NB4 (cell line): ENCODE measurements at regions not wholly inside any gene's neighbourhood (a gene's known extent, or its start where the extent isn't known, plus 50 kb on each side); places are given as distances from the start of the nearest gene placed in this dataset.

Source experiments
- MYC ChIP-seq: IDR thresholded peaks from 2 replicates; pipeline ENCODE4 v1.6.1; 2011; ENCODE audit warnings: low read depth, low read length
- POLR2A ChIP-seq: IDR thresholded peaks from 2 replicates; pipeline ENCODE4 v1.6.1; 2011; ENCODE audit warnings: mild to moderate bottlenecking; ENCODE audit not compliant: insufficient read length; ENCODE audit errors: extremely low read depth
- TF ChIP-seq, protein P1 (sequence below): IDR thresholded peaks from one replicate; pipeline ENCODE4 v1.5.1; 2012; ENCODE audit warnings: low read depth, low read length
- TF ChIP-seq, protein P2 (sequence below): IDR thresholded peaks from 2 replicates; pipeline ENCODE4 v1.6.1; 2011; ENCODE audit warnings: low read depth, low read length

DNA sequence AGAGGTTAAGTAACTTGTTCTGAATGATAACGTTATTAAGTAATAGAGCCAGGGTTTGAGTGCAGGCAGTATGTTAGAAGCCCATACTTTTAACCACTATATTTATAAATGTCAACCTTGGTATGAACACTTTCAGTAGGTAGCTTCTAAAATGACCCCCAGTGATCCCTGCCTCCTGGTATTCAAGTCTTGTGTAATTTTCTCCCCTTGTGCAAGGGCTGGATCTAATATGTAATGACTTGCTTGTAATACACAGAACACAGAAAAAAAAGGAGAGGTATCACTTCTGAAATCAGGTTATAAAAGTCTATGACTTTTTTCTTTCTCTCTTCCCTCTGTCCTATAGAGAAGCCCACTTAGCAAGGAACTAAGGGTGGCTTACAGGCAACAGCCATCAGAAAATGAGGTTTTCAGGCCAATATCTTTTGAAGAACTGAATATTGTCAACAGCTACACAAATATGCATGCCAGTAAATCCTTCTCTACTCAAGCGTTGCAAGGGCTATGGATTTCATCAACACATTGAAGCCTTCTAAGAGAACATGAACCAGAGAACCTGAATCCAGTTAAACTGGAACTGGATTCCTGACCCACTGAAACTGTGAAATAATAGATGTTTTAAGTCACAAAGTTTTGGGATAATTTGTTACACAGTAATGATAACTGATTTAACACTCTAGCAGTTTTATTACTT, 712.3 kb downstream of the METTL15 start:
- TF ChIP-seq POLR2A (no peak), MYC (no peak)
- TF ChIP-seq, protein P1, sequence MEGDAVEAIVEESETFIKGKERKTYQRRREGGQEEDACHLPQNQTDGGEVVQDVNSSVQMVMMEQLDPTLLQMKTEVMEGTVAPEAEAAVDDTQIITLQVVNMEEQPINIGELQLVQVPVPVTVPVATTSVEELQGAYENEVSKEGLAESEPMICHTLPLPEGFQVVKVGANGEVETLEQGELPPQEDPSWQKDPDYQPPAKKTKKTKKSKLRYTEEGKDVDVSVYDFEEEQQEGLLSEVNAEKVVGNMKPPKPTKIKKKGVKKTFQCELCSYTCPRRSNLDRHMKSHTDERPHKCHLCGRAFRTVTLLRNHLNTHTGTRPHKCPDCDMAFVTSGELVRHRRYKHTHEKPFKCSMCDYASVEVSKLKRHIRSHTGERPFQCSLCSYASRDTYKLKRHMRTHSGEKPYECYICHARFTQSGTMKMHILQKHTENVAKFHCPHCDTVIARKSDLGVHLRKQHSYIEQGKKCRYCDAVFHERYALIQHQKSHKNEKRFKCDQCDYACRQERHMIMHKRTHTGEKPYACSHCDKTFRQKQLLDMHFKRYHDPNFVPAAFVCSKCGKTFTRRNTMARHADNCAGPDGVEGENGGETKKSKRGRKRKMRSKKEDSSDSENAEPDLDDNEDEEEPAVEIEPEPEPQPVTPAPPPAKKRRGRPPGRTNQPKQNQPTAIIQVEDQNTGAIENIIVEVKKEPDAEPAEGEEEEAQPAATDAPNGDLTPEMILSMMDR, result no peak
- TF ChIP-seq, protein P2, sequence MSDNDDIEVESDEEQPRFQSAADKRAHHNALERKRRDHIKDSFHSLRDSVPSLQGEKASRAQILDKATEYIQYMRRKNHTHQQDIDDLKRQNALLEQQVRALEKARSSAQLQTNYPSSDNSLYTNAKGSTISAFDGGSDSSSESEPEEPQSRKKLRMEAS, result no peak
